Fibroblast of lung (primary cell): ENCODE measurements at regions not wholly inside any gene's neighbourhood (a gene's known extent, or its start where the extent isn't known, plus 50 kb on each side); places are given as distances from the start of the nearest gene placed in this dataset.

ENCODE experiments used
- CTCF ChIP-seq, 2 donors: IDR thresholded peaks in 1 of 2; conservative IDR thresholded peaks in 1 of 2; 1 replicate in 1 of 2; 2 replicates in 1 of 2; pipeline ENCODE4 v1.5.1; 2011 to 2012; ENCODE audit warnings: low read length in 2 of 2, control low read depth in 1 of 2, inconsistent platforms in 1 of 2, low read depth in 1 of 2, mild to moderate bottlenecking in 1 of 2
- EZH2 ChIP-seq: IDR thresholded peaks from 2 replicates; pipeline ENCODE4 v1.5.1; 2012; ENCODE audit warnings: low read length, control low read depth, mild to moderate bottlenecking; ENCODE audit errors: missing control alignments

- TF ChIP-seq CTCF (conservative IDR thresholded peaks at IDR 0.05 in 1 of 2, IDR thresholded peaks at IDR 0.05 in 1 of 2; ENCODE audit: low read depth in 1 of 2, low read length in 2 of 2) (no peak), EZH2 (no peak)
Observed at GRCh38 chr7:138248609-138249008, 172.3 kb downstream of the AKR1D1 start.
